ENCODE measurements at regions not wholly inside any gene's neighbourhood (a gene's known extent, or its start where the extent isn't known, plus 50 kb on each side); places are given as distances from the start of the nearest gene placed in this dataset.

- no peak overlapping the region for H3K4me3 ChIP-seq (ENCODE audit: low read depth, low read length)
- TF ChIP-seq CTCF (IDR thresholded peaks at IDR 0.05; ENCODE audit: insufficient read depth, low read depth, low read length, missing control alignments) = no peak
- no peak for DNase-seq (ENCODE audit: low read depth)
Measured at GRCh38 chr6:94501516-94501915, 1075.8 kb upstream of the MANEA start.

- H3K4me3 ChIP-seq (ENCODE audit: low read depth, low read length) = no peak overlapping the region
- TF ChIP-seq CTCF (IDR thresholded peaks at IDR 0.05; ENCODE audit: insufficient read depth, low read depth, low read length, missing control alignments) = no peak
- DNase-seq (ENCODE audit: low read depth) = no peak
Measured at GRCh38 chr6:94498099-94498498, 1078.7 kb upstream of the EPHA7 start.

GRCh38 chr6:94494500-94494899 is 1075.1 kb upstream of the EPHA7 start:
- no peak for DNase-seq (ENCODE audit: low read depth)
- no peak overlapping the region for H3K4me3 ChIP-seq (ENCODE audit: low read depth, low read length)
- no peak for TF ChIP-seq CTCF (IDR thresholded peaks at IDR 0.05; ENCODE audit: insufficient read depth, low read depth, low read length, missing control alignments)

DNA sequence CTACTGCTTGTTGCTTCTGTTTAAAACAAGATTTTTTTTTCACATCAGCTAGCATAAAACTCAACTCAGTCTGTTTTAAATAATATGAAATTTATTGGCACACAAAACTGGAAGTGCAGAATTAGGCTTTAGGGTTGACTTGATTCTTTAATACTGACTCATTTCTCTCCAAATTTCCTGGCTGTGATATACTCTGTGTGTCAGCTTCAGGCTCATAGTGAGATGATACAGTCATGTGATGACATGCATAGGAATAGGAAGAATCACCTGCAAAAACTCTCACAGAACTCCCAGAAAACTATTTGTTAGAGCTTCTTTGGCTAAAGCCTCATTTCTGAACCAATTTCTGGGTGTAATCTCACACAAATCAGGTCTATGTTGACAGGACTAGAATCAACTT is 1068.0 kb upstream of the EPHA7 start:
- H3K4me3 ChIP-seq (ENCODE audit: low read depth, low read length) = no peak overlapping the region
- DNase-seq (ENCODE audit: low read depth) = no peak
- no peak for TF ChIP-seq CTCF (IDR thresholded peaks at IDR 0.05; ENCODE audit: insufficient read depth, low read depth, low read length, missing control alignments)

DNA sequence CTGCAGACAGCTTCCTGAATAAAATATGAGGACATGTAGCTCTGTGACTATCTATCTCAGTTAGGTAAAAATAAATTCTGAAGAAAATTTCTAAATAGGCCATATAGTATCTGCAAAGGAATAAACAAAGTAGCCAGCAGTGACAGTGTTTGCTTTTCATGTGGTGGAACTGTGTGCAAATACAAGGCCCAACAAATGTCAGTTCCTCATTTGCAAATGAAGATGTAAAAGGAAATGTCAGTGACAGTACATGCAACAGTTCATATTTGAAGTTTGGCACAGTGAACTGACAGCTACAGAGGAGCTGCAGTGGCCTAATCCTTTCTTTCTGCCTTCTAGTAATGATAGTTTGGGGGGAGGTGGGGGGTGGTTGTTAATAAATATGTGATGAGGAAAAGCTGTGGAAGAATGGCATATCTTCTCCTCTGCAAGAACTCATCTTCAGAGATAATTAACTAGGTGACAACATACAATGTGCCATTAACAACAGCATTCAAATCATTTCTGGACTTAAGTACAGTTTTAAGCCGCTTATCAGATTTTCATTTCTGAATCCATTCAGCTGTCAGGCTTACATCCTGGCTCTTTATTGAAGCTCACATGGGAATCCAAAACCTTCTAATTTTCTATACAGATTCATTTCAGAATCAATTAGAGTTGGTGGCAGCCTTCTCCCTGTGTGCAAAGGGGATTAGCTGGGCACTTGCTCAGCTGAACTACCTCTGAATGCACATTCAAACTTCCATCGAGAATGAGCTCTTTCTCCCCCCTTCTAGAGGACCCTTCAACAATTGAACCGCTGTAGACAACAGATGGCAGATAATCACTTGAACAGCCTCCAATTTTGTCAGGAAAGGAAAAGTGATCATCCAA is 1059.0 kb upstream of the EPHA7 start:
- no peak for DNase-seq (ENCODE audit: low read depth)

DNA sequence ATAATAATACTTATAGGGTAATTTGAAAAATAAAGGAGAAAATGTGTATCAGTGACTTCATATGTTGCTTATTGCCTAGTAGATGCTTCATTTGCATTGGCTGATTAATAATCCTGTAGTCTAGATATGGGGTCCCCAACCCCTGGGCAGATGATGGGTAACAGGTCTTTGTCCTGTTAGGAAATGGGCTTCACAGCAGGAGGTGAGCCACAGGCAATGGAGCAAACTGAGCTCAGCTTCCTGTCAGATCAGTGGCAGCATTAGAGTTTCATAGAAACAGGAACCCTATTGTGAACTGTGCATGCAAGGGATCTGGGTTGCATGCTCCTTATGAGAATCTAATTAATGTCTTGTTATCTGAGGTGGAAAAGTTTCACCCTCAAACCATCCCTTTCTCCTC is 1049.5 kb upstream of the EPHA7 start:
- no peak overlapping the region for H3K4me3 ChIP-seq (ENCODE audit: low read depth, low read length)
- DNase-seq (ENCODE audit: low read depth) = no peak
- TF ChIP-seq CTCF (IDR thresholded peaks at IDR 0.05; ENCODE audit: insufficient read depth, low read depth, low read length, missing control alignments) = no peak

More for the DNA sequence above, 1059.0 kb upstream of the EPHA7 start:
- TF ChIP-seq CTCF (IDR thresholded peaks at IDR 0.05; ENCODE audit: insufficient read depth, low read depth, low read length, missing control alignments) = no peak
- no peak overlapping the region for H3K4me3 ChIP-seq (ENCODE audit: low read depth, low read length)
